Fibroblast of skin of left biceps (primary cell): ENCODE measurements at regions not wholly inside any gene's neighbourhood (a gene's known extent, or its start where the extent isn't known, plus 50 kb on each side); places are given as distances from the start of the nearest gene placed in this dataset.
"Not testable (repeated sequence)": the region's sequence is repeated elsewhere in the genome, so short reads cannot be mapped to it uniquely, and the experiment has no call there.

Source experiments
- DNase-seq, 2 experiments: peaks; one replicate each; pipeline ENCODE4 v3.0.0-alpha.2; 2013; ENCODE audit warnings: low read depth in 2 of 2

DNA sequence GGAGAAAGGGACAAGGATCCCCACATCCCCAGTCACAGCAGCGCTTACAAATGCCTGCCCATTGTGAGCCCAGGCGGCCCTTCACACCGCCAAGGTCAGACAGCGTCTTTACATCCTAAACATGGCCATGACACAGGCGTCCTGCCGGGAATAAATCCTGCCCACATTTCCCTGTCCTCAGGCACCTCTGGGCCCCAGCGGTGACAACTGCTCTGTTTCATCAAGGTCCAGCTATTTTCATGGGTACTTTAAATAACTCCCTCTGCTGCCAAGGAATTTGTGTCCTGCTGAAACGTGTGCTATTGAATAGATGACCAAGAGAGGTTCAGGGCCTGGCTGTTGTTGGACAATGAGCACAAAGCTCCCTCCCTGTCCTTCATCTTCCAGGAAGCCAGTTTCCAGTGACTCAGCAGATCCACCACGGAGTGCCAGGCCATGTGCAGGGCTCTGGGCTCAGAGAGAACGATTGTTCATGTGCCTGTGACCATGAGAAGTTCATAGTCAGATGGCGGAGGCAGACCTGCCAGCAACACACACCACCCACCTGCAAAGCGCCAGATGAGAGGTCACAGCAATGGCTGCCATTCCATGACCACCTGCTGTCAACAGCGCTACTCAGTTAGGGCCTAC lies 195.8 kb downstream of the MATN1 start:
- no peak for DNase-seq

DNA sequence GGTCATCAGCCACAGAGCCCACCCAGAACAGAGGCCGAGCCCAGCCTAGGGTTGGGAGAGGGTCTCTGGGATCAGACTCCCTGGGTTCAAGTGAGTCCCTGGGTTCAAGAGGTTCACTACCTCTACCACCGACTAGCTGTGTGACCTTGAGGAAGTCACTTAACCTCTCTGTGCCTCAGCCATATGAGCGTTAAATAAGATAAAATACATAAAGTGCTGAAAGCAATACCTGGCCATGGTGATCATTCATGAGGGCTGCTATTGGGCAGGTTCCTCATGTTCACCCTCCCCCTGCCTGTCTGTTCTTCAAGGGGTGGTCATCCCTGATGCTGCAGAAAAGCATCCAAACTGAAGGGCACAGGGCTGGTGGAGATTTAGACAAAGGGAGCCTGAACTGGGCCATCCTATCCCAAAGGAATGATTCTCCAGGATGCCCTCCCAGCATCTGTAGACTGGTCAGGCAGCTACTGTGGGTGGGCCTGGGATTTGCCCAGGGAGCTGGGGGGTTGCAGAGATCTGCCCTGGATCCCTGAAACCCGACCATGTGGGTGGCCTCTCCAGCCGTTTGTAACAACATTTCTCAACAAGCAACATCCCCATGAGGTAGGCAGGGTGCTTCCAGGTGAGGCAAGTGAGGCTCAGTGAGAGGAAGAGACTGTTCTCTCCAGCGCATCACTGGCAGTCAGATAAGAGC lies 196.6 kb downstream of the MATN1 start:
- DNase-seq: no peak

DNA sequence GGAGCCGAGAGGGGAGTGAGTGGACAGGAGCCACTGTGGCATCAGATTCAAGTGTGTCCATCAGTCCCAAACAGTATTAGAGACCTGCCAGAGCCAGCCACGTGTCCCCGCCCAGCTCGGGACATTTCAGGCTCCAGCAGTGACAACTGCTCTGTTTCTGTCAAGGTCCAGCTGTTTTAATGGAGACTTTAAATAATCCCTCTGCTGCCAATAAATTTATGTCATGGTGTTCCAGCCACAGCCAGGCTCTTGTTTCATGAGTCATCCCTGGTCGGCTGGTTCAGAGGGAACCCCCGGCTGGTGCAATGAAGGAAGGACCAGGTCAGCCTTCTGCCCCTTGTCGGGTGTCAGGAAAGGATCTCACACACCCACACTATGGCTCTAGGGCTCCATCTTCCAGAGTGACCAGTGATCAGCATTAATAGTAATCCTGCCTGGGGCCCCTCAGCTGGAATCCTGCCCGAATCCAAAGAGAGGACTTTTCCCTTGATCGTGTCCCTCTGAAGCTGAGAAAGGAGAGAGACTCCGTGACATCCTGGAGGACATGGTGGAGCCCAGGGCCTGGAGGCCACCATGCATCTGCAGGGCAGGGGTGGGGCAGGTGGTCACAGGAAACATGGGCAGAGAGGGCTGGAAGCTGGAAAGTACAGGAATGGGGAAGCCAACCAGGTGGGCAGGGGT lies 197.3 kb downstream of the MATN1 start:
- no peak for DNase-seq

DNA sequence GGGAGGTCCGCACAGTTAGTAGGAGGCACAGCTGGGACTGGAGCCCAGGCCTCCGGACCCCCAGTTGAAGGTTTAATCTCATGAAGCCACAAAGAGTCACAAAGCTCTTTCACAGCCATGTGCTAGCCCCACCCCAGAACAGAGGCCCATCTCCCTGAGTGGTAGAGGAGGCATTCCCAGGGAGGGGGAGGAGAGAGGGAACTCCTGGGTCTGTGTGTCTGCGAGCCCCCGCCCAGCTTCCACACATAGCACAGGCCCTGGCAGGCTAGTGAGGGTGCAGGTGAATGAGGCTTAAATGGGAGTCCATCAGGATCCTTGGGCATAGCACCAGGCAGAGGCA lies 197.8 kb downstream of the MATN1 start:
- DNase-seq: no peak

DNA sequence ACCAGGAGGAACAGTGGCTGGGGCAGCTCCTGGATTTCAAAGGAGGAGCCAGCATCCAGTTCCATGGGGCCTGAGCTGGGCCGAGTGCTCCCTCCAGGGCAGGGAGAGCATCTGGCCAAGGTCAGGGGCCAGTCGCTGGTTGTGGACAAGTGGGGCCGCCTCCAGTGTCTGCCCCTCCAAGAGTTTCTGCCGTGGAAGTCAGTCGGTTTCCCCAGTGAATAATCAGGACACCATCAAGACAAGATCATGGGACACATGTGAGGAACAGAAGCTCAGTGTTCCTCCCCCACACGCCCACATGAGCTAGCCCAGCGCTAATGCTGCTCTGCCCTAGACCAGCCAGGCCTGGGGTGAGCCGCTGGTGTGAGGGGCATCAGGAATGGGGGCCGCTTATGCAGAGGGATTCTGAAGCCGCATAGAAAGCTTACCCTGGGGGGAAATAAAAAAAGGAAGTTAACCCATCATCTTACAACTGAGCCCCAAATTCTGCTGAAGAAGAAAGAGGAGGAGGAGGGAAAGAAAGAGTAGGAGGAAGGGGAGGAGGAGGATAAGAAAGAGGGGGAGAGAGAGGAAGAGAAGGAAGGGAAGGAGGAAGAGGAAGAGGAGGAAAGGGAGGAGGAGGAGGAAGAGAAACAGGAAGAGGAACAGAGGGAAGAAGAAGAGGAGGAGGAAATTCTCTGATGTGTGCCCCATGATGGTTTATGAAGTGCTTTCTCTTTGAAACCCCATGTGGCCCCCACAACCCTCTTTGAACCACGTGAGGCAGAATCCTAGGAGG lies 198.4 kb downstream of the MATN1 start:
- no peak for DNase-seq

DNA sequence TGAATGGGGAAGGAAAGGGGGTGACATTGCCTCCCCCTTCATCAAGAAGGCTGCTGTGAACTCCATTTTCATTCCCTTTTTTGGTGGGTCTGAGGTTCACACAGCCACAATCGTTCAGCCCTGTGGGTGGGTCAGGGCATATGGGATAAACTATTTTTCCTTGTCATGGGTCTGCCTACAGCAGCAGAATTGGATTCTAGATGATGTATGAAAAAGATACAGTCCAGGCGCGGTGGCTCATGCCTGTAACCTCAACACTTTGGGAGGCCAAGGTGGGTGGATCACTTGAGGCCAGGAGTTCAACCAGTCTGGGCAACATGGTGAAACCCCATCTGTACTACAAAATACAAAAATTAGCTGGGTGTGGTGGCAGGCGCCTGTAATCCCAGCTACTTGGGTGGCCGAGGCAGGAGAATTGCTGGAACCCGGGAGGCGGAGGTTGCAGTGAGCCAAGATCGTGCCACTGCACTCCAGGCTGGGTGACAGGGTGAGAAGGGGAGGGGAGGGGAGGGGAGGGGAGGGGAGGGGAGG lies 199.3 kb downstream of the MATN1 start:
- not testable (repeated sequence) for DNase-seq

DNA sequence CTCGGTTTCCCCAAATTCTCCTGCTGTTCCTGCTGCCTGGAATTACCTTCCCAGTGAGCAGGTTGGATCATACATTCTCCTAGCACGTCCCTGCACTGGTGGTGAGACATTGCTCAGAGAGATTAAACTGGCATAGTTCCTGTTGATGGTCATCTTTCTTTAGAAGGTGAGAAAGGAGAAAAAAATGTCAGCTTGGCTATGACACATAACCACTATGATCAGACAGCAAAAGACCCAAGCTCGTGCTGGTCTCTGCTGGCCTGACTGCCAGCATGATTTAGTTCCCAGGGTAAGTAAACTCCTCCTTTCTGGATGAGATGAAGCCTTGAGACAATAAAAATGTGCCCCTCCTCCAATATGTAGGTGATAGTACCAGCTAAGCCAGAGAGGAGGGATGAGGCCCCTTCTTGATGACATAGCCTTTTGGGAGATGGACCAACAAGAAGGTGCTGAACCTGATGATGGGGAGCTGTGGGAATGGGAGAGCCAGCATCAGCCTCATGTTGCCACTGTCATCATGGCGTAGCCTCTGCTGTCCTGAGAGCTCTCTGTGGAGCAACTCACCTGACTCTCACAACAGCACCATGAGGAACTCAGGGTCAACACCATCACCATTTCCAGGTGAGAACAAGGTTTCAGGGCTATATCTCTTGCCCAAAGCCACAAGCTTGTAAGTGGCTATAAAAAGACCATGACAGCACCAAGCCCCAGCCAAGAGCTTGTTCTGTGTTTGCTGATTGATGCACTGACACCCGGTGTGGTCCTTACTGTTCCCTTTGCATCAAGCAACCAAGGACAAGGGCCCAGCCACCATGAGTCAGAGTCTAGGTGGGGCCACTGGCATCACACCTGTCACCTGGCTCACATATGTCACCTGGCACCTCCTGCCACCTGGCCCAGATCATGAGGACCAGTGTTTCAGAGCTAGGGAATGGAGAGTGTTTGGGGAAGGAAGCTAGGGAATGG lies 200.0 kb downstream of the MATN1 start:
- peak; percentile 52 to 59 for DNase-seq

DNA sequence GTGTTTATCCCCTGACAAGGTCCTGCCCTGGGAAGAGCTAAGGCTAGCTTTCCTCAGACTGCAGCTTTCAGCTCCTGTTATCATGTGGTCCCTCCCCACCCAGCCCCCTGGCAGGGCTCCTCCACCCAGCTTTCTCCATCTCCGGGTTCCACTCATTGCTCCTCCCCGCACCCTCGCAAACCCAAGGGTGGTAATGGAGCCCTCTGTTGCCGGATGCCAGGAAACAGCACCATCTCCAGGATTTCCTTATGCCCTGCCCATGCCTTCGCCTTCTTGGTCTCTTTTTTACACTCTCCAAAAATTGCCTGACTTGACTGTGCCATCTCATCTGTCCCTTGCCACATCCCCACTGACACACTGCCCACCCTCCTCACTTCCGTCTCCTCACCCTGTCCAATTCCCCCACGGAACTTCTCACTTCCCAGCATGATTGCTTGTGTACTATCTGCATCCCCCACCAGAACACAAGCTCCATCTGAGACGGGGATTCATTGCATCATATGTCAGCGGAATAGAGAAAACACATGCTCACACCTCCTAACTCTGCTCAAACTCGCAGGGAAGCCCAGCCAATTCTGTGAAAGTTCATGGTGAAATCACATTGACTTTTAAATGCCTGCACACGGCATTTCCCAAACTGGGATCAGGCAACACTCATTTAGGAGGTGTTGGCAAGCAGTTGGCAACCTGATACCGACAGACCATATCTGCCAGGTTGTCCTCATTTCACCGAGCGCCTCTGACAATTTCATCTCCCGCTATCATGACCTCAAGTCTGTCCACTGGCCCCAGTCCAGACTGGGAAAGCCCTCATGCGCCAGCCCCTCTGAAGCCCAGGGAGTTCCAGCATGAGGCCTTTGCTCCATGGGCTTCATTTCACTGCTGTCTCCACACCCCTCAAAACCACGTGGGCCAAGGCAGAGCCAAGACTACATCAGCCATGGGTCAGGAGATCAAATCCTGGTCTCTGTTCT lies 201.1 kb downstream of the MATN1 start:
- DNase-seq: peak; percentile 80

DNA sequence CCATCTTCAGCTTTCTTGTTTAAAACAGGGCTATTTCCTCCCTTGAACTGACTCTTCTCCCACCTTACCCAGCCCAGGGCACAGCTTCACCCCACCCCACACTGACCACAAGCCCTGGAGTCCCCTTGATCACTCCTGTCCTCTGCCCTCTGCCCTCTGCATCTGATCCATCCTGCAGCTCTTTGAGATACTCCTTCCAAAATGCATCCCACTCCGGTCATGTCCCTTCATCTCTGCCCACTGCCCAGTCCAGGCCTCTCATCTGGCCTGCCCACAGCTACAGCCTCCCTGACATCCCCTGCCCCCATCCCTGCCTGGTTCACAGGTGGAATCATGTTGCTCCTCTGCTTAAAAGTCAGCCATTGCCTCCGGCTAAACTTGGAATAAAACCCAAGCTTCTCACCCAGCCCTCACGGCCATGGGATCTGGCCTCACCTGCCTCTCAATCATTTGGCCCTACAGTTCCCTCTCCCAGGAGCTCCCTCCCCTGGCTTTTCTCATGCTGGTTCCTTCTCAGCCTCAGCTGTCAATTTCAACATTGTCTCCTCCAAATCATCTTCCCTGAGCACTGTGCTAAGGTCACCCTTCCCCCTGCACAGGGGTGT lies 202.0 kb downstream of the MATN1 start:
- no peak for DNase-seq

DNA sequence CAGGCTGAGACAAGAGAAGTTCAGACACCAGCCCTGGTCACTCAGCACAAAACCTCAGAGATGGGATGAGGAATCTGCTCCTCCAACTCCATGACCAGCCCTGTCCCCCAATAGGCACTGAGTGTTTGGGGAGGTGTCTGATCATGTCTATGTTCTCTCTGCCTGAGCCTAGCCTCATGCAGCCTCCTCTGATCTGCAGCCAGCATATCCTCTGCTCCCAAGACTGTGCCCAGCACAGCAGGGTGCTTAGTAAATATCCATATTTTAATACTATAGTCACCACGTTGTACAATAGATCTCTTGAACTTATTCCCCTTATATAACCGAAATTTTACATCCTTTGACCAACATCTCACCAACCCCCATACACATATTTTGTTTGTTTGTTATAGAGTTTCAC lies 202.9 kb downstream of the MATN1 start:
- DNase-seq: no peak

DNA sequence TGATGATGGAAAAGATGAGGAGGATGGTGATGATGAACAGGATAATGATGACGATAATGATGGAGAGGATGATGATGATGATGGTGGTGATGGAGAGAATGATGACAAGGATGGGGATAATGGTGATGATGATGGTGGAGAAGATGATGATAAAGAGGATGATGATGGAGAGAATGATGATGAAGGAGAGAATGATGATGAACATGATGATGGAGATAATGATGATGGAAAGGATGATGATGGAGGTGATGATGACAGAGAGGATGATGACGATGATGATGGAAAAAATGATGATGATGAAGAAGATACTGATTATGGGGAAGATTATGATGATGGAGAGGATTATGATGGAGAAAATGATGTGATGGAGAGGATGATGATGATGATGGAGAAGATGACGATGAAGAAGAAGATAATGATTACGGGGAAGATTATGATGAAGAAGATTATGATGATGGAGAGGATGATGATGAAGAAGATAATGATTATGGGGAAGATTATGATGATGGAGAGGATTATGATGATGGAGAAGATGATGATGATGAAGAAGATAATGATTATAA lies 204.1 kb downstream of the MATN1 start:
- DNase-seq: no peak

DNA sequence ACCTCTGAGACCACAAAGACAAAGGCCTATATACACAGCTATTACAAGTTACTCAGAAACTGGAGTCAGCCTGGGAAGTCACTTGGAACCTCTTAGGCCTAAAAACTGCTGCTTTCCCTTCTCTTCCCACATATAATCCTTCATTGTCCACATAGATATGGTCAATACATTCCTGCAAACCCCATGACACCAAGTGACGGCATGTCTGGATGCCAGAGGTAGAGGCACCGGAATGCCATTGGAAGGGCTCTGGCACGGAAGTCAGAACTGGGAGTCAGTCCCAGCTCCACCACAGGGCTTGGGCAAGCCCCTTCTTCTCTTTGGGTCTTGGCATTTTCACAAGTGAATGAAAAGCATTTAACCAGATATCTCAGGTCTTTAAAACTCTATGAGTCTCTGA lies 204.7 kb downstream of the MATN1 start:
- DNase-seq: no peak

DNA sequence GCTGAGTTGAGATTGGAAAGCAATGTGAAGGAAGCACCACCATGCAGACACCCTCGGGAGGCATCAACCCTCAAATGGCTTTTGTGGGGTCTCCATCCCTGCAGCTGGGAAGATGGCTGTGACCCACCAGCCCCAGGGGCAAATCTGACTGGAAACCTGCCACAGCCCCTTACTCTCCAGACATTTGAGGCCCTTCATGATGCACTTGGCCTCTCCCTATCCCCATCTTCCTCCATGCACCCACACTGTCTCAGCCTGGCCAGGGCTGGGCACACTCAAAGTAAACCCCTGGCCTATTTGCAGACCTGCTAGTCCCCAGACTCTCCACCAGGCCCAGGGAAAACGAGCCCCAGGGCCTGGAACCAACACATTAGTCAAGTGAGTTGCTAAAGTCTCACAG lies 205.2 kb downstream of the MATN1 start:
- DNase-seq: no peak

DNA sequence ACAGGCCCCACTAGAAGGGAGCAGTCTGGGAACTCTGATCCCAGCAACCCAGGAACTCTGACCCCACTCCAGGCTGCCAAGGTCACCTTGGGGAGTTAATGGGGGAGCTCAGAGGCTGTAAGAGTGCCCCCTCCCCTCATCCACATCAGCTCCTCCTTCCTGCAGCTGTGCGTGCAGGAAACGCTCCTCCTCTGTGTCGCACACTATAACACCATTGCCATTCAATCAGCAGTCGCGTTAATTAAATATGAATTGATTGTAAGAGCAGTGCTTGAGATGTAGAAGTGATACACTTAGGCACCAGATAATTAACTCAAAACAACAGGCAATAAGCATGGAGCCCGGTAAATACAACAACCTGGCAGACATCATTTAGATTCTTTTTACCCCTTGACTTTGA lies 205.7 kb downstream of the MATN1 start:
- DNase-seq: not testable (repeated sequence)

DNA sequence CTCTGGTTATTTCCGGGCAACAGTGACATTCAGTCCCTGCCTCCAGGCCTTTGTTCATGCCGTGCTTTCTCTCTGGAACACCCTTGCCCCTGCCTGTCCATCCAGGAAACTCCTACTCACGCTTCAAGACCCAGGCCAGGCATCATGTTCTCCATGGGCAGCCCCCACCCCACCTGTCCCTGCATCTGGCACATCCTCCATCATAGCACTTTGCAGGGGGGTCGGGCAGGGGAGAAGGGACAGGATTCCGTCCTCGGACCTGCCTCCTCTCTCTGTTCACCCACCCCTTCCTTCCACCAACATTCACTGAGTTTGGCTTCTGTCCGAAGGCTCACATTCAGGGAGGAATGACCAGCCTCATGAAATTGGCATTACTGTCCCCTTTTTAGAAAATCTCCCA lies 206.1 kb downstream of the MATN1 start:
- DNase-seq: not testable (repeated sequence)

DNA sequence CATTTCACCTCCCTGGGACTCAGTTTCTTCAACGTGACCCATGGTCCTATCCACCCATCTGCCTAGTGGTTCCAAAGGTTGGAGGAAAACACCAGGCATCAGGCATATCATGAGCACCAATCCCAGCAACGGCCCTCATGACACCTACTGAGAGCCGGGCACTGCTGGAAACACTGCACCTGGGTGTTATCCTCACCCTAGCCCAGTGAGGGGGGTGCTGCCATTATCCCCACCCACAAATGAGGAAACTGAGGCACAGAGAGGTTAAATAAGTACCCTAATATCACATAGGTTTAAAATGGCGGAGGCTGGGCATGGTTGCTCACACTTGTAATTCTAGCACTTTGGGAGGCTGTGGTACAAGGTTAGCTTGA lies 206.9 kb downstream of the MATN1 start:
- DNase-seq: no peak

DNA sequence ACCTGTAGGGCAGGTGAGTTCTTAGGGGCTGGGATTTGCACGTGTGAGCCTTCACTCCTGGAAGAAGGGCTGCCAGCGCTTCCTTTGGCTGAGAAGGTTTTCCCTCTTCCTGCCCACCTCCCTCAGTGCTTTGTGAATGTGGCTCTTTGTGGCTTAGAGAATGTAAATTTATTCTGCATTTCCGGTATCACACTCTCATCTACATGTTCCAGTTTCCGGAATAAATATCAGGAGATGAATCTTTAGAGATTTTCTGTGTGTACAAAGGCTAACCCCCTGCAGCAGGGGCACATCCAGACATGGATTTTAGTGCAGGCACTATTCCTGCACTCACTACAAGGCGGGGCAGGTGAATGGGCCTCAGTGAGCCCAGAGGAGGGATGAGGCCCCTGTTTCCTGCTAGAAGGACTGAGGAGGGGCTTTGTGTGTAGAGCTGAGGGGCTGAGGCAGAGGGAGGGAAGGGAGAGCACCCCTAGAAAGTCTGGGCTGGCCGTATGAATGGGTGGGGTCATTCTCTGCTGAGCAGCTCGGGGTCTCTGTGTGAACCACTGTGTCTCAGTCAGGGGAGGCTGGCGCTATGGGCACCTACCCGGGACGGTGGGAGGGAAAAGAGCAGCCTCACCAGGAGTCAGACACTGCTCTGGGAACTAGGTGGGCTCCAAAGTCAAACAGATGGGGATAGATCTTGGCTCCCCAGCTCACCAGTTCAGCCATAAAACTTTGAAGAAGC lies 207.5 kb downstream of the MATN1 start:
- DNase-seq: no peak

DNA sequence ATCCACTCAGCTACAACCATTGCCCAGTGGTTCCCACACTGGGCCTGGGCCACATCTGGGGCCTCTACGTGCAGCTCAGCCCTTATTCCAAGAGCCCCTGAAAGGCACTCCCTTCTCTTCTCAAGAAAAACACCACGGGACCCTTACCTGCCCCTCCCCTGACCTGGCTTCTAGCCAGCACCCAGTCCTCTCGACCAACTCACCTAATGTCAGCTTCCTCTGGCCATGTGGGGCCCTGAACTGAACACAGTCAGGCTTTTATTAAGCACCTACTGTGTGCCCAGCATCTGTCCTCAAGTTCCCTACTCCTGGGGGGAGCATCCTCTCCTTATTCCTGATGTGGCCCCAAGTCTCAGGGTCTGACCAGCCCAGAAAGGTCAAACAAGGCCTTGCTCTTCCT lies 208.4 kb downstream of the MATN1 start:
- DNase-seq: no peak
